GM10248 (cell line): ENCODE measurements at regions not wholly inside any gene's neighbourhood (a gene's known extent, or its start where the extent isn't known, plus 50 kb on each side); places are given as distances from the start of the nearest gene placed in this dataset.

ENCODE experiments used
- CTCF ChIA-PET: fragments of 300-600 bp; sonication (Branson Sonifier 250); formaldehyde crosslinking; extraction: SDS; loops from one replicate; lab custom pipeline; 2021; ENCODE audit warnings: antibody characterized with exemption; lab: Yijun Ruan, JAX
- POLR2A ChIA-PET: fragments of 350-650 bp; sonication (Branson Sonifier 250); formaldehyde crosslinking; extraction: SDS; loops from one replicate; lab custom pipeline; 2020; ENCODE audit warnings: antibody characterized with exemption; lab: Yijun Ruan, JAX
- DNase-seq: peaks from one replicate; pipeline ENCODE4 v3.0.0; 2012; ENCODE audit errors: extremely low spot score
- TF ChIP-seq, protein P1 (sequence below): IDR thresholded peaks from 2 replicates; pipeline ENCODE4 v1.5.1; 2012; ENCODE audit warnings: mild to moderate bottlenecking, low read depth; ENCODE audit errors: extremely low read depth, missing control alignments, control extremely low read depth

DNA sequence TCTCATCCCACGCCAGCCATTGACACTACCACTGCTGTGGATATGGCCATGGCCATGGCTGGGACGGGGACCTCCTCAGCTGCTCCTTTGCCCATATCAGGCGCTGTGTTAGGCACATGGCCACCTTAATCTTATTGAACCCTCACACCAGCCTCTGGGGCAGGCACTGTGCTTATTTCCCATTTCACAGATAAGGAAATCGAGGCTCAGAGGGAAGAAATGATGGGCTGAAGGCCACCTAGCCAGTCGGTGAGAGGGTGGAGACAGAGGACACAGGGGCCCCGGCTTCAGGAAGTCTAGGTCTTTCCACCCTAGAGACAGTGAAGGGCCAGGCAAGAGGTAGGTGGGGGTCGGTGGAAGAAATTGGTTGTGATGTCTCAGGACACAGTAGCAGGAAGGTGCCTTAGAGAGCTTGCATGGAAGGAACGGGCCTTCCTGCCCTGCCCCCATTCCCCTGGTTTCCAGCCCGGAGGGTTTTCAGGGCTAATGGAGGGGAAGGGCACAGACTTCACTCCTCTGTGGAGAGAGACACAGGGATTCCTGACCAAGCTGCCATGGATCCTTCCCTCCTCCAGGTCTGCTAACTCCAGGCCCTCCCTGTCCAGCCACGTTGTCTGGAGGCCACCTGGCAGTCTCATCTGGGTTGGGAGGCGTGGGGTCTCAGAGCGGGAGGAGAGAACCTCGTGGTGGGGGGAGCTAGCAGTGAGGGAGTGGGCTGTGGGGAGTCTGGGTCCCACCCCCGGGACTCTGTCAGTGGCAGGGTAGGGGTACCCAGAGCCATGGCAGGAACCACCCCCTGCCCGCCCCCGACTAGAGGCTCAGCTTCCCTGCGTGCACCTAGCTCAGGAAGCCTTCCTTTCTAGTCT, 120.4 kb downstream of the VEGFA start:
- POLR2A ChIA-PET = no interaction called here
- CTCF ChIA-PET = interaction anchor here (1.5 to 2.0 kb wide), 2 partner anchors 10 to 12 kb away, joined by 4 to 6 read pairs; no protein-coding TSS in a partner anchor
- DNase-seq = no peak

DNA sequence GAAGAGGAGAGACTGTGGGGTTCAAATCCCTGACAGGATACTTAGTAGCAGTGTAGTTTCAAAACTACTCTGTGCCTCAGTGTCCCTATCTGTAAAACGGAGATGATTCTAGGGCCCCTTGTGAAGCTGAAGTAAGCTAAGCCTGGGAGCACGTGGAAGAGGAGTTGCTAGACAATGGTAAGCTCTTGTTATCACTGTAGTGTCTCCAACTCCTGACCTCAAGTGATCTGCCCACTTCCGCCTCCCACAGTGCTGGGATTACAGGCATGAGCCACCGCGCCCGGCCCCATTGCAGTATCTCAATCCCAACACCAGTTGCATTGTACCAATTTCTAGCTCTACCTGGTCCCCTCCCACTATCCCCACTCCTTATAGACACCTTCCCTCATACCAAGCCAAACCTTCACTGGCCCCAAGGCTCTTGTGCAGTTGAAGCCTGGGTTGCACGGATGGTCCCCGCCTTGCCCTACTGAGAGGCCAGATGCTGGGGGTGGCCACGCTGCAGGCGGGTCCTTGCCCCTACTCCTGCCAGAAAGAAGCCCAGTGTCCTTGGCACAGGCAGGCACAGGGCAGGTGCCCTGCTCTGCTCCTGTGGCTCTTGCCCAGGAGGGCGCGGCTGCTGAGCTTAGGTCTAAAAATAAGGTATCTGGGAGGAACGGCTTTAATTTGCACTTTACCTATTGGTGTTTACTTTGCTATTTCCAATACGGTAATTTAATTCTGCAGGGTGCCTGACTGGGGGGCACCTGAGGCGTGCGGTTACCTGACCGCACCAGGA, 118.1 kb downstream of the VEGFA start:
- TF ChIP-seq, protein P1, sequence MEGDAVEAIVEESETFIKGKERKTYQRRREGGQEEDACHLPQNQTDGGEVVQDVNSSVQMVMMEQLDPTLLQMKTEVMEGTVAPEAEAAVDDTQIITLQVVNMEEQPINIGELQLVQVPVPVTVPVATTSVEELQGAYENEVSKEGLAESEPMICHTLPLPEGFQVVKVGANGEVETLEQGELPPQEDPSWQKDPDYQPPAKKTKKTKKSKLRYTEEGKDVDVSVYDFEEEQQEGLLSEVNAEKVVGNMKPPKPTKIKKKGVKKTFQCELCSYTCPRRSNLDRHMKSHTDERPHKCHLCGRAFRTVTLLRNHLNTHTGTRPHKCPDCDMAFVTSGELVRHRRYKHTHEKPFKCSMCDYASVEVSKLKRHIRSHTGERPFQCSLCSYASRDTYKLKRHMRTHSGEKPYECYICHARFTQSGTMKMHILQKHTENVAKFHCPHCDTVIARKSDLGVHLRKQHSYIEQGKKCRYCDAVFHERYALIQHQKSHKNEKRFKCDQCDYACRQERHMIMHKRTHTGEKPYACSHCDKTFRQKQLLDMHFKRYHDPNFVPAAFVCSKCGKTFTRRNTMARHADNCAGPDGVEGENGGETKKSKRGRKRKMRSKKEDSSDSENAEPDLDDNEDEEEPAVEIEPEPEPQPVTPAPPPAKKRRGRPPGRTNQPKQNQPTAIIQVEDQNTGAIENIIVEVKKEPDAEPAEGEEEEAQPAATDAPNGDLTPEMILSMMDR = no peak
- DNase-seq = no peak
- POLR2A ChIA-PET = no interaction called here
- CTCF ChIA-PET = interaction anchor here (0.6 to 1.0 kb wide), 2 partner anchors 10 to 13 kb away, joined by 3 read pairs; no protein-coding TSS in a partner anchor

More for the DNA sequence above, 120.4 kb downstream of the VEGFA start:
- TF ChIP-seq, protein P1 = no peak

DNA sequence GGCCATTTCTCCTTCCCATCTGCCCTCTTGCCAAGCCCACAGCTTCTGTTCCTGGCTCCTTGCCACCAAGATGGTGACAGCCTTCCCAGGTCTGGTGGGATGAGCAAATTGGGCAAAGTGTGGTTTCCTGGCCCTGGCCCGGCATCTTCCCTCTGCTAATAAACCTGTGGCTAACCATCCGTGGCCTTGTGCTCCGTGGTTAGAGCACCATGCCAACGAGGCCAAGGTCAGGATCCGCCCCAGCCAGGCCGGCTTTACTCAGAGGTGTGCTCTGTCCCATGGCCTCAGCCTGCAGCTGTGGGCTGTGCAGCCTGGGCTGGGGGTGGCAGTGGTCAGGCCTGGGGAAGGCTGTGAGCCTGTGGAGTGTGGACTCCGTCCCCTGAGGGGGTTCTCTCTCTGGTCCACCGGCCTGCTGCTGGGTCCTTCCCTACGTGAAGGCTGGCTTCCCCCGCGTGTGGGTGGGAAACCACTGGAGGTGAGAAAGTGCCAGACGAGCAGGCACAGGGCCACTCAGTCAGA, 117.4 kb downstream of the VEGFA start:
- TF ChIP-seq, protein P1 = no peak
- CTCF ChIA-PET = interaction anchor here (1.0 kb wide), 1 partner anchor 13 kb away, joined by 3 read pairs; no protein-coding TSS in a partner anchor
- no peak for DNase-seq
- POLR2A ChIA-PET = no interaction called here

DNA sequence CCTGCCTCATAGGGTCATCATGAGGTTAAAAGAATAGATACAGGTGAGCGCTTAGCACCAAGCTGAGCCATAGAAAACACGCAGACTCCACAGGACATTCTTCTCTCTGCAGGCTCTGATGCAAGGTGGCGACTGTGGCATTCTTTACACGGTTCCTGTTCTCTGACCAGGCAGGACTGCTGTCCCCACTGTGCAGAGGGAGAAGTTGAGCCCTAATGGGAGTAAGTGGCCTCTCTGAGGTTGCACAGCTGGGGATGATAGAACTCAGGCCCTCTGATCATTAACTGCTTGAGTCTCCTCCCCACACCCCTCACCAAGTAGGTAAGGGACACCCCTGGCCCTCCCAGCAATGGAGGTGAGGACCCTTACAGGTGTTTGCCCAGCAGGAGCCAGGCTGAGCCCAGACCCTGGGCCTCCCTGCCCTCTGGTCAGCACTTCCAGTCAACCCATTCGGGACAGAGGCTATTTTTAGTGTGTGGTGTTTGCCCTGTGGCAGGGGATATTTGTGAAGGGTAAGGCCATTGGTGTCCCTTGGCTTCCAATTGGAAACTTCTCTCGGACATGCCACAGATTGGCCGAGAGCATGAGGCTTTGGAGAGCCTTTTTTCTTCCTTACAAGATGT, 116.8 kb downstream of the VEGFA start:
- CTCF ChIA-PET = no interaction called here
- no peak for DNase-seq
- TF ChIP-seq, protein P1 = no peak
- POLR2A ChIA-PET = no interaction called here

GRCh38 chr6:43886067-43886461, 116.1 kb downstream of the VEGFA start:
- no peak for DNase-seq
- ChIA-PET POLR2A (no interaction called here), CTCF (interaction anchor here (1.9 kb wide), 1 partner anchor 8 kb away, joined by 5 read pairs; no protein-coding TSS in a partner anchor)
- TF ChIP-seq, protein P1 = no peak
